ENCODE measurements at regions not wholly inside any gene's neighbourhood (a gene's known extent, or its start where the extent isn't known, plus 50 kb on each side); places are given as distances from the start of the nearest gene placed in this dataset.

DNA sequence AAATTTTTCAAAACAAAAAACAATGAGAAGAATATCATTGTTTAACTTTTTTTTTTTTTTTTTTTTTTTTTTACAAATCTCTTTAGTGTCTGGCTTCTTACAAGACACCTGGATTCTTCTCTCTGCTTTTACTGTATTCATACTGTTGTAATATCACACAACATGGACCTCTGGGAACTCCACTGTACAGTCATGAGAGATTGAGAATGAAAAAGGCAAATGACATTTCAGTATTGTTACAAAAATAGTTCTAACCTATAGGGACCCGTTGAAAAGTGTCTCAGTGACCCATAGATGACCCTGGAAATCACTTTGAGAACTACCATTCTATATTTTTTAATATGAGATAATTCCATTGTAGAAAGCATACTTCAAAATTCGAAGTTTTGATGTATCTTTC lies 124.4 kb downstream of the SLIT2 start:
- TF ChIP-seq CTCF (conservative IDR thresholded peaks at IDR 0.05; ENCODE audit: low read depth in 2 of 2) (no peak), POLR2AphosphoS5 (IDR thresholded peaks at IDR 0.05; ENCODE audit: low read depth) (no peak), EZH2 (IDR thresholded peaks at IDR 0.05; ENCODE audit: low read depth, unreplicated experiment) (no peak), JUNB (IDR thresholded peaks at IDR 0.05; ENCODE audit: unreplicated experiment) (no peak)
- TF ChIP-seq, protein P1, sequence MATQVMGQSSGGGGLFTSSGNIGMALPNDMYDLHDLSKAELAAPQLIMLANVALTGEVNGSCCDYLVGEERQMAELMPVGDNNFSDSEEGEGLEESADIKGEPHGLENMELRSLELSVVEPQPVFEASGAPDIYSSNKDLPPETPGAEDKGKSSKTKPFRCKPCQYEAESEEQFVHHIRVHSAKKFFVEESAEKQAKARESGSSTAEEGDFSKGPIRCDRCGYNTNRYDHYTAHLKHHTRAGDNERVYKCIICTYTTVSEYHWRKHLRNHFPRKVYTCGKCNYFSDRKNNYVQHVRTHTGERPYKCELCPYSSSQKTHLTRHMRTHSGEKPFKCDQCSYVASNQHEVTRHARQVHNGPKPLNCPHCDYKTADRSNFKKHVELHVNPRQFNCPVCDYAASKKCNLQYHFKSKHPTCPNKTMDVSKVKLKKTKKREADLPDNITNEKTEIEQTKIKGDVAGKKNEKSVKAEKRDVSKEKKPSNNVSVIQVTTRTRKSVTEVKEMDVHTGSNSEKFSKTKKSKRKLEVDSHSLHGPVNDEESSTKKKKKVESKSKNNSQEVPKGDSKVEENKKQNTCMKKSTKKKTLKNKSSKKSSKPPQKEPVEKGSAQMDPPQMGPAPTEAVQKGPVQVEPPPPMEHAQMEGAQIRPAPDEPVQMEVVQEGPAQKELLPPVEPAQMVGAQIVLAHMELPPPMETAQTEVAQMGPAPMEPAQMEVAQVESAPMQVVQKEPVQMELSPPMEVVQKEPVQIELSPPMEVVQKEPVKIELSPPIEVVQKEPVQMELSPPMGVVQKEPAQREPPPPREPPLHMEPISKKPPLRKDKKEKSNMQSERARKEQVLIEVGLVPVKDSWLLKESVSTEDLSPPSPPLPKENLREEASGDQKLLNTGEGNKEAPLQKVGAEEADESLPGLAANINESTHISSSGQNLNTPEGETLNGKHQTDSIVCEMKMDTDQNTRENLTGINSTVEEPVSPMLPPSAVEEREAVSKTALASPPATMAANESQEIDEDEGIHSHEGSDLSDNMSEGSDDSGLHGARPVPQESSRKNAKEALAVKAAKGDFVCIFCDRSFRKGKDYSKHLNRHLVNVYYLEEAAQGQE (IDR thresholded peaks at IDR 0.05; ENCODE audit: unreplicated experiment): no peak

Data from GM23338 (cell line).